GM12875 (cell line): ENCODE measurements at regions not wholly inside any gene's neighbourhood (a gene's known extent, or its start where the extent isn't known, plus 50 kb on each side); places are given as distances from the start of the nearest gene placed in this dataset.

Source experiments
- H3K4me3 ChIP-seq: one replicate; pipeline ENCODE4 v1.5.1; 2011; ENCODE audit warnings: low read depth, low read length, control low read depth
- TF ChIP-seq, protein P1 (sequence below): IDR thresholded peaks from 2 replicates; pipeline ENCODE4 v1.5.1; 2011; ENCODE audit warnings: low read depth, mild to moderate bottlenecking, control low read depth, inconsistent platforms, low read length, moderate library complexity, borderline replicate concordance; ENCODE audit not compliant: insufficient read depth

DNA sequence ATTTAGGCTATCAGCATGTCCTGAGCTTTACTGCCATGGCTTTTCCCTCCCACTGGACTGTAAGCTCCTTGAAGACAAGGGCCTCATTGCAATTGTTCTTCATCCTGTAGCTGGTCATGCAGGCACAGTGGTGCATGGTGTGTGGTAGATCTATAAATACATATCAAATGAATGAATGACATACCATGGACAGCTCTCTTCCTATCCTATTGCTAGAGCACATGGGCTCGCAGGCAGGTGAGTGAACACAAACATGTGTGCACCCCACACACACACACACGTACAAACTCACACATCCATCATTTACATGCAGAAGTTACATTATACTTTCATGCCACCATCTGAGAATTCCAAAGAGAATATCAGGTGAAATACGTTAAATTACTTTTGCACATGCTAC, 172.9 kb upstream of the RUNX1 start:
- no peak overlapping the region for H3K4me3 ChIP-seq
- TF ChIP-seq, protein P1, sequence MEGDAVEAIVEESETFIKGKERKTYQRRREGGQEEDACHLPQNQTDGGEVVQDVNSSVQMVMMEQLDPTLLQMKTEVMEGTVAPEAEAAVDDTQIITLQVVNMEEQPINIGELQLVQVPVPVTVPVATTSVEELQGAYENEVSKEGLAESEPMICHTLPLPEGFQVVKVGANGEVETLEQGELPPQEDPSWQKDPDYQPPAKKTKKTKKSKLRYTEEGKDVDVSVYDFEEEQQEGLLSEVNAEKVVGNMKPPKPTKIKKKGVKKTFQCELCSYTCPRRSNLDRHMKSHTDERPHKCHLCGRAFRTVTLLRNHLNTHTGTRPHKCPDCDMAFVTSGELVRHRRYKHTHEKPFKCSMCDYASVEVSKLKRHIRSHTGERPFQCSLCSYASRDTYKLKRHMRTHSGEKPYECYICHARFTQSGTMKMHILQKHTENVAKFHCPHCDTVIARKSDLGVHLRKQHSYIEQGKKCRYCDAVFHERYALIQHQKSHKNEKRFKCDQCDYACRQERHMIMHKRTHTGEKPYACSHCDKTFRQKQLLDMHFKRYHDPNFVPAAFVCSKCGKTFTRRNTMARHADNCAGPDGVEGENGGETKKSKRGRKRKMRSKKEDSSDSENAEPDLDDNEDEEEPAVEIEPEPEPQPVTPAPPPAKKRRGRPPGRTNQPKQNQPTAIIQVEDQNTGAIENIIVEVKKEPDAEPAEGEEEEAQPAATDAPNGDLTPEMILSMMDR, result no peak

DNA sequence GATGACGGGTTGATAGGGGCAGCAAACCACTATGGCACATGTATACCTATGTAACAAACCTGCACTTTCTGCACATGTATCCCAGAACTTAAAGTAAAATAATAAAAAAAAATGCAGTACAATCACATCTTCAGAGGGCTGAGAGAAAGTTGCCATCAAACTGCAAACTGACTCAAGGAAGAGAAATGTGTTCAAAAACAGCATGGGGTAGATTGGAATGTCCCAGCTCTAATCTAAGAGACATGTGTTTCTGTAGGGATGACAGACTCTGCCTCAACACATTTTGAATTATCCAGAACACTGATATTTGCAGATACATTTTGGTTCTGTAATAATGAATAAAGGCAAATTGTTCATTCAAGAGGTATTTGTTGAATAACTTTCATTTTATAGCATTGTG, 171.2 kb upstream of the RUNX1 start:
- H3K4me3 ChIP-seq, result no peak overlapping the region
- TF ChIP-seq, protein P1, result no peak

DNA sequence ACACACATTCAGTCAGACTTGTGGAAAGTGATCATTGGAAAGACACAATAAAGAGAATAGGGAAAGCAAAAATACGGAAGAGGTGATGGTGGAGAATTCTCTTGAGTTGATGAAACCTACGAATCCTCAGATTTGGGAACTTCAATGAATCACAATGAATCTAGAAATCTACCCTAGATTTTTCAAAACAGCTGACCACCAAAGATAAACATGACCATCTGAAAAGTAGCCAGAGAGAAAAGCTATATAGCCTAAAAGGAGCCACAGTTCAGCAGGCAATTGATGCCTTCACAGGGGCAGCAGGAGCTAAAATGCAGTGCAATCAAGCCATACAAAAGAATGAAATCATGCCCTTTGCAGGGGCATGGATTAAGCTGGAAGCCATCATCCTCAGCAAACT, 170.6 kb upstream of the RUNX1 start:
- TF ChIP-seq, protein P1, result no peak
- no peak overlapping the region for H3K4me3 ChIP-seq

DNA sequence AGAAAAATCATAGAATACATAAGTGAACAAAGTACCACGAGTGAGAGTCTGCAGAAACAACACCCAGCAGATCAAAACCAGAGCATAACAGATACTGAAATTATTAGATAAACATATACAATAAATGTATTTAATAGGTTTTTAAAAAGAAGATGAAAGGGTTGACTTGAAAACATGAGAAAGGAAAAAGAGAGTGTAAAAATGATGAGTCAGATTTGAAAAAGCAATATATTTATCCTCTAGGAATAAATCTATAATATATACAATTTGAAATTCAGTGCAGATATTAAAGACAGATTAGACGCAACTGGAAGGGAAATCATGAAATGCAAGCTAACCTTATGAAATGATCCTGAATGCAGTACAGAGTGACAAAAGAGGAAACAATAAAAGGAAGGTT, 170.2 kb upstream of the RUNX1 start:
- H3K4me3 ChIP-seq, result no peak overlapping the region
- TF ChIP-seq, protein P1, result no peak

DNA sequence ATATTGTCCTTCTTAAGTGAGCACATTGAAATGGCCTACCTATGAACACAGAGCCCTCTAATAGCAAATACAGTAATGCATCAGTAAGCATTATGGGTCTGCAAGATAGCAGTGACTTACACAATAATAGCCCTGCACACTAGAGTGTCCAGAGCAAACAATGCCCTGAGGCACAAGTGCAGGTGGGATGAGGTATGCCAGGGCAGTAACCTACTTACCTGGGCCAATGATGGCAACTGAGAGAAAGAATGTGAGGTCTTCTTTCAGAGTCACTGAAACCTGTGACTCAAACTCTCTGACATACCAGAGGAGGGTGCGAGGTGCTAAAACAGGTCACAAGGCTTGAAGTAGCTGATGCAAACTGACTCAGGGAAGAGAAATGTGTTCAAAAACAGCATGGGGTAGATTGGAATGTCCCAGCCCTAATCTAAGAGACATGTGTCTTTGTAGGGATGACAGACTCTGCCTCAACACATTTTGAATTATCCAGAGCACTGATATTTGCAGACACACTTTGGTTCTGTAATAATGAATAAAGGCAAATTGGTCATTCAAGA, 168.5 kb upstream of the RUNX1 start:
- TF ChIP-seq, protein P1, result no peak
- H3K4me3 ChIP-seq, result no peak overlapping the region

DNA sequence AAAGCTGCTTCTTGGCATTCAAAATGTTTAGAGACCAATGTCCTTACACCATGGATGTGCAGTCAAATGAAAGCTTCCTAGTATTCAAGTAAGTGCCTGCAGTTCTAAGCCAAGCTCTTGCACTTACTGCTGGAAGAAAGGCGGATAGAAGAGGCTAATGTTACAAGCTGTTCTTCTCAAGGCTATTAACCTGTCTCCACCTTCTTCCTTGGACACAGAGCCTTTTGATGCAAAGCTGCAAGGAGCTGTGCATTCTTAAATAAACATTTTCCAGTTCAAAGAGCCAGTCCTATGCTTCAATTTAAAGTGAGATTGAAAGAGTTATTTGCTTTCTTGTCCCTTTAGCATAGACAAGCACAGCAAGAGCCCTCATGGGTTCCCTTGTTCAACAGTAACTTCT, 167.9 kb upstream of the RUNX1 start:
- TF ChIP-seq, protein P1, result no peak
- H3K4me3 ChIP-seq, result no peak overlapping the region

DNA sequence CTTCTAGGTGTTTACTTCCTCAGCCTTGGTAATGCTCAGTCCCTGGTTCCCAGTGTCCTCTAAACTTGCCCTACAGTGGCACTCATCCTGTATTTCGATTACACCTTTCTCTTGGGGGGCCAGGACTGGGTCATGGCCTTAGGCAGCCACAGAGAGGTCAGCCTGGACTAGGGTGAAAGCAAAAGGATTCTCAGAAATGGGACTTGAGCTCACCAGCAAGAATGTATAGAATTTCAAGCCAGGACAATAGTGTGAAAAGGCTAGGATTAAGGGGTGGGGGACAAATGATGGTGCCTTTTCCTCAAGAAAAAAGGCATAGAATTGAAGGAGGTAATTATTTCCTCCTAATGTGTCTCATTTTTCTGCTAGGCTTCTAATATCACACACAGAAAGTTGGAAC, 166.8 kb upstream of the RUNX1 start:
- no peak overlapping the region for H3K4me3 ChIP-seq
- TF ChIP-seq, protein P1, result no peak
